H1 (cell line): ENCODE measurements at regions not wholly inside any gene's neighbourhood (a gene's known extent, or its start where the extent isn't known, plus 50 kb on each side); places are given as distances from the start of the nearest gene placed in this dataset.

ENCODE experiments used
- CTCF ChIA-PET: fragments of 300-600 bp; sonication (Branson Sonifier 250); formaldehyde crosslinking; loops from one replicate; lab custom pipeline; 2021; ENCODE audit not compliant: partially characterized antibody; lab: Charles Lee
- POLR2A ChIA-PET: fragments of 300-600 bp; sonication (Branson Sonifier 250); formaldehyde crosslinking; loops from one replicate; lab custom pipeline; 2021; ENCODE audit warnings: inconsistent platforms; ENCODE audit not compliant: partially characterized antibody; lab: Charles Lee
- DNase-seq, 2 experiments: peaks; one replicate each; pipeline versions ENCODE4 v3.0.0 to v3.0.0-alpha.2; 2010 to 2022; ENCODE audit warnings: low spot score in 2 of 2, low read depth in 1 of 2, mixed read lengths in 1 of 2
- FAIRE-seq: peaks from 2 replicates; lab custom pipeline; 2011; peaks lifted over from hg19 to GRCh38; lab: Jason Lieb, UNC
- H2AFZ ChIP-seq: 2 replicates; pipeline ENCODE4 v1.8.1; 2012; ENCODE audit warnings: low read length, inconsistent platforms
- H2AK5ac ChIP-seq: 2 replicates; pipeline ENCODE4 v1.6.1; 2013; ENCODE audit warnings: low read depth, low read length
- H2BK120ac ChIP-seq: replicated peaks from 2 replicates; pipeline ENCODE3; 2013; ENCODE audit warnings: low read depth, low read length, inconsistent platforms
- H2BK12ac ChIP-seq: 2 replicates; pipeline ENCODE4 v1.6.1; 2013; ENCODE audit warnings: low read depth, low read length
- H2BK15ac ChIP-seq: 2 replicates; pipeline ENCODE4 v1.6.1; 2013; ENCODE audit warnings: low read length
- H2BK20ac ChIP-seq: 2 replicates; pipeline ENCODE4 v1.6.1; 2013; ENCODE audit warnings: low read length
- H2BK5ac ChIP-seq: 2 replicates; pipeline ENCODE4 v1.6.1; 2013; ENCODE audit warnings: low read depth, low read length
- H3K14ac ChIP-seq: 2 replicates; pipeline ENCODE4 v1.6.1; 2013; ENCODE audit warnings: inconsistent platforms; ENCODE audit not compliant: insufficient read length
- H3K18ac ChIP-seq: 2 replicates; pipeline ENCODE4 v1.6.1; 2013; ENCODE audit warnings: low read length; ENCODE audit errors: extremely low read depth
- H3K23ac ChIP-seq: 2 replicates; pipeline ENCODE4 v1.6.1; 2013; ENCODE audit warnings: inconsistent platforms; ENCODE audit not compliant: insufficient read length
- H3K23me2 ChIP-seq: 2 replicates; pipeline ENCODE4 v1.6.1; 2013; ENCODE audit warnings: low read depth, low read length
- H3K27ac ChIP-seq: 2 replicates; pipeline ENCODE4 v1.6.1; 2011; ENCODE audit warnings: low read depth, low read length, inconsistent platforms
- H3K27me3 ChIP-seq, 4 experiments: replicated peaks in 1 of 4; 1 replicate in 1 of 4; 2 replicates in 3 of 4; pipeline versions ENCODE4 v1.6.1 to v1.8.1; 2011 to 2013; ENCODE audit warnings: low read length in 3 of 4, mild to moderate bottlenecking in 3 of 4, inconsistent platforms in 2 of 4, mixed read lengths in 2 of 4, moderate library complexity in 1 of 4; ENCODE audit not compliant: control insufficient read depth in 3 of 4, insufficient read depth in 3 of 4; ENCODE audit errors: extremely low read depth in 1 of 4
- H3K36me3 ChIP-seq, 4 experiments: 2 replicates each; pipeline versions ENCODE4 v1.6.1 to v1.8.1; 2011 to 2013; ENCODE audit warnings: mild to moderate bottlenecking in 4 of 4, low read length in 3 of 4, moderate library complexity in 2 of 4, control low read depth in 1 of 4, inconsistent platforms in 1 of 4; ENCODE audit not compliant: insufficient read depth in 4 of 4, control insufficient read depth in 2 of 4
- H3K4ac ChIP-seq: replicated peaks from 2 replicates; pipeline ENCODE3; 2013; ENCODE audit warnings: low read length, low read depth, mixed read lengths, inconsistent platforms; ENCODE audit not compliant: insufficient read length
- H3K4me1 ChIP-seq, 4 experiments: replicated peaks in 1 of 4; 1 replicate in 1 of 4; 2 replicates in 3 of 4; pipeline versions ENCODE4 v1.6.1 to v1.8.1; 2011 to 2013; ENCODE audit warnings: low read length in 3 of 4, inconsistent platforms in 2 of 4, mixed read lengths in 1 of 4; ENCODE audit not compliant: insufficient read depth in 4 of 4, control insufficient read depth in 3 of 4
- H3K4me2 ChIP-seq, 2 experiments: 2 replicates each; pipeline versions ENCODE4 v1.6.1 to v1.8.1; 2011 to 2013; ENCODE audit warnings: low read depth in 2 of 2, low read length in 2 of 2, control low read depth in 1 of 2, inconsistent platforms in 1 of 2, mild to moderate bottlenecking in 1 of 2; ENCODE audit not compliant: insufficient read depth in 1 of 2
- H3K4me3 ChIP-seq, 4 experiments: fragments of 200-600, 300-600 bp in 1 of 4; sonication (generic), shearing (Covaris generic), sonication (Bioruptor Twin) in 1 of 4; 2 replicates each; pipeline versions ENCODE4 v1.5.1 to v1.8.1; 2011 to 2016; ENCODE audit warnings: low read length in 4 of 4, low read depth in 3 of 4, control low read depth in 2 of 4, inconsistent platforms in 2 of 4, mild to moderate bottlenecking in 2 of 4, mixed read lengths in 1 of 4, moderate library complexity in 1 of 4; ENCODE audit not compliant: insufficient read depth in 2 of 4; ENCODE audit errors: extremely low read depth in 1 of 4
- H3K56ac ChIP-seq: replicated peaks from 2 replicates; pipeline ENCODE3; 2013; ENCODE audit warnings: low read depth, mild to moderate bottlenecking, mixed read lengths, low read length, inconsistent platforms; ENCODE audit not compliant: insufficient read length
- H3K79me1 ChIP-seq: 2 replicates; pipeline ENCODE4 v1.6.1; 2013; ENCODE audit warnings: low read depth, low read length, control low read depth
- H3K79me2 ChIP-seq, 2 experiments: 2 replicates each; pipeline versions ENCODE4 v1.6.1 to v1.8.1; 2012 to 2013; ENCODE audit warnings: low read length in 2 of 2, mild to moderate bottlenecking in 2 of 2, inconsistent platforms in 1 of 2; ENCODE audit not compliant: insufficient read depth in 2 of 2, control insufficient read depth in 1 of 2
- H3K9ac ChIP-seq, 4 experiments: replicated peaks in 1 of 4; 1 replicate in 1 of 4; 2 replicates in 3 of 4; pipeline versions ENCODE4 v1.6.1 to v1.8.1; 2011 to 2013; ENCODE audit warnings: low read depth in 3 of 4, low read length in 3 of 4, control low read depth in 2 of 4, mild to moderate bottlenecking in 2 of 4, moderate library complexity in 2 of 4, inconsistent platforms in 1 of 4; ENCODE audit errors: extremely low read depth in 1 of 4
- H3K9me3 ChIP-seq, 2 experiments: 2 replicates each; pipeline versions ENCODE4 v1.6.1 to v1.8.1; 2012 to 2013; ENCODE audit warnings: mild to moderate bottlenecking in 2 of 2, moderate library complexity in 2 of 2, control low read depth in 1 of 2, inconsistent platforms in 1 of 2, low read depth in 1 of 2, low read length in 1 of 2, mixed read lengths in 1 of 2; ENCODE audit not compliant: insufficient read depth in 2 of 2
- H4K20me1 ChIP-seq, 2 experiments: replicated peaks in 1 of 2; 2 replicates each; pipeline versions ENCODE3 to v1.8.1; 2011 to 2013; ENCODE audit warnings: inconsistent platforms in 2 of 2, low read length in 2 of 2, mild to moderate bottlenecking in 1 of 2; ENCODE audit not compliant: insufficient read depth in 2 of 2, control insufficient read depth in 1 of 2
- H4K5ac ChIP-seq: 2 replicates; pipeline ENCODE4 v1.6.1; 2013; ENCODE audit warnings: low read length, low read depth, mixed read lengths, inconsistent platforms; ENCODE audit not compliant: insufficient read length
- H4K8ac ChIP-seq: 2 replicates; pipeline ENCODE4 v1.8.0; 2013; ENCODE audit warnings: mild to moderate bottlenecking, moderate library complexity, low read length, inconsistent platforms; ENCODE audit not compliant: insufficient read depth; ENCODE audit errors: extremely low read depth
- H4K91ac ChIP-seq: replicated peaks from 2 replicates; pipeline ENCODE3; 2013; ENCODE audit warnings: low read length, mixed read lengths, inconsistent platforms; ENCODE audit not compliant: insufficient read length
- ATF2 ChIP-seq: IDR thresholded peaks from 2 replicates; pipeline ENCODE4 v1.6.1; 2012; ENCODE audit warnings: low read length, inconsistent platforms
- BACH1 ChIP-seq: IDR thresholded peaks from 2 replicates; pipeline ENCODE4 v1.6.1; 2012; ENCODE audit warnings: low read length, improper control_type of control experiment
- CBX8 ChIP-seq: fragments of 300-800, 300-1000 bp; sonication (generic); IDR thresholded peaks from 2 replicates; pipeline ENCODE4 v1.7.1; 2016; ENCODE audit warnings: low read depth, low read length, borderline replicate concordance
- CEBPB ChIP-seq: IDR thresholded peaks from 2 replicates; pipeline ENCODE4 v1.6.1; 2012; ENCODE audit warnings: low read depth, low read length
- CHD2 ChIP-seq: IDR thresholded peaks from 2 replicates; pipeline ENCODE4 v1.6.1; 2012; ENCODE audit warnings: low read length, improper control_type of control experiment
- CREB1 ChIP-seq: IDR thresholded peaks from 2 replicates; pipeline ENCODE4 v1.6.1; 2012; ENCODE audit warnings: inconsistent platforms
- E2F6 ChIP-seq: IDR thresholded peaks from 2 replicates; pipeline ENCODE4 v1.6.1; 2012; ENCODE audit warnings: inconsistent platforms
- KDM4A ChIP-seq: IDR thresholded peaks from one replicate; pipeline ENCODE4 v1.7.1; 2012; ENCODE audit warnings: low read depth, mild to moderate bottlenecking, moderate library complexity, low read length, inconsistent platforms; ENCODE audit not compliant: severe bottlenecking
- SP1 ChIP-seq: IDR thresholded peaks from 2 replicates; pipeline ENCODE4 v1.6.1; 2011; ENCODE audit warnings: low read depth, low read length
- TAF1 ChIP-seq: IDR thresholded peaks from 2 replicates; pipeline ENCODE4 v1.6.1; 2011; ENCODE audit warnings: mild to moderate bottlenecking, low read depth, low read length
- TAF7 ChIP-seq: optimal IDR thresholded peaks from 2 replicates; pipeline ENCODE3; 2011; ENCODE audit warnings: low read depth, mild to moderate bottlenecking, inconsistent platforms, low read length, moderate library complexity, borderline replicate concordance
- TBP ChIP-seq: IDR thresholded peaks from 2 replicates; pipeline ENCODE4 v1.6.1; 2011; ENCODE audit warnings: low read depth, low read length, improper control_type of control experiment
- TCF12 ChIP-seq: IDR thresholded peaks from 2 replicates; pipeline ENCODE4 v1.6.1; 2011; ENCODE audit warnings: low read depth, mild to moderate bottlenecking, low read length
- WGBS, 2 experiments: shearing (Covaris generic) in 1 of 2; methylation state at CpG; one replicate each; pipeline versions ENCODE4 v1.1.6 to v1.1.7; 2013 to 2015; ENCODE audit warnings: low lambda C conversion rate in 2 of 2, mixed read lengths in 2 of 2, inconsistent platforms in 1 of 2, low coverage in 1 of 2, missing lambda C conversion rate in 1 of 2; ENCODE audit not compliant: insufficient replicate concordance in 2 of 2, insufficient coverage in 1 of 2, insufficient read length in 1 of 2; ENCODE audit errors: extremely low coverage in 1 of 2, missing lambda C conversion rate in 1 of 2; 5-methylcytosine and 5-hydroxymethylcytosine counted together

- no peak for FAIRE-seq
- POLR2A ChIA-PET, result no interaction called here
- no peaks in the 10 kb centered on the region for H4K20me1 ChIP-seq
- no peak for TF ChIP-seq CHD2
- TF ChIP-seq BACH1, result no peak
- no peak for TF ChIP-seq TBP
- TF ChIP-seq TCF12, result no peak
- no peak for TF ChIP-seq KDM4A
- TF ChIP-seq SP1, result no peak
- no peak for TF ChIP-seq E2F6
- no peak for TF ChIP-seq CEBPB
- TF ChIP-seq CBX8, result no peak
- no peak for TF ChIP-seq TAF1
- no peak for TF ChIP-seq CREB1
- no peak for TF ChIP-seq TAF7
- TF ChIP-seq ATF2, result no peak
Measured at GRCh38 chr3:106631373-106632108, 745.7 kb upstream of the CCDC54 start.

More at GRCh38 chr3:106631373-106632108, 745.7 kb upstream of the CCDC54 start:
- no peaks in the 10 kb centered on the region for H3K27me3 ChIP-seq
- no peak overlapping the region for H3K18ac ChIP-seq
- H2AK5ac ChIP-seq, result no peak overlapping the region
- no peak overlapping the region for H2BK5ac ChIP-seq
- no peak overlapping the region for H4K5ac ChIP-seq
- no peaks in the 10 kb centered on the region for H3K9me3 ChIP-seq
- CTCF ChIA-PET, result no interaction called here
- H3K4ac ChIP-seq, result no peak overlapping the region
- no peak overlapping the region for H4K91ac ChIP-seq
- no peaks in the 10 kb centered on the region for H3K36me3 ChIP-seq
- H3K27ac ChIP-seq, result no peak overlapping the region
- no peak overlapping the region for H2BK12ac ChIP-seq
- no peak overlapping the region for H3K56ac ChIP-seq
- no peak overlapping the region for H3K23ac ChIP-seq
- no peaks in the 10 kb centered on the region for H3K23me2 ChIP-seq
- H3K14ac ChIP-seq, result no peak overlapping the region
- no peaks in the 10 kb centered on the region for H3K79me1 ChIP-seq
- no peak overlapping the region for H3K4me3 ChIP-seq
- H2BK15ac ChIP-seq, result no peak overlapping the region
- H3K9ac ChIP-seq, result no peak overlapping the region
- no peak overlapping the region for H2AFZ ChIP-seq
- no peak overlapping the region for H4K8ac ChIP-seq
- H2BK20ac ChIP-seq, result no peak overlapping the region
- DNase-seq, result no peak
- H3K79me2 ChIP-seq, result no peaks in the 10 kb centered on the region
- no peaks in the 10 kb centered on the region for H3K4me1 ChIP-seq
- no peak overlapping the region for H3K4me2 ChIP-seq
- H2BK120ac ChIP-seq, result no peak overlapping the region
- 95% methylated on average over 11 of the region's 11 CpGs; no CpG with 5 or more reads in 1 of the 2 experiments for WGBS, 2 experiments
